GM21447 (cell line): ENCODE measurements at regions not wholly inside any gene's neighbourhood (a gene's known extent, or its start where the extent isn't known, plus 50 kb on each side); places are given as distances from the start of the nearest gene placed in this dataset.
A peak's percentile ranks its signal among the peaks of the same experiment; 100 is the strongest.
"Not testable (repeated sequence)": the region's sequence is repeated elsewhere in the genome, so short reads cannot be mapped to it uniquely, and the experiment has no call there.

Experiments used
- ATAC-seq: cut with Tn5 transposase; IDR thresholded peaks from one replicate; pipeline ENCODE4 v1.9.1; 2021; ENCODE audit not compliant: unreplicated experiment

- no peak for ATAC-seq
Observed at GRCh38 chr5:39674209-39675082, 249.7 kb upstream of the DAB2 start.

- no peak for ATAC-seq
Observed at GRCh38 chr5:39671561-39671961, 246.8 kb upstream of the DAB2 start.

- ATAC-seq: no peak
Observed at GRCh38 chr5:39670955-39671354, 246.2 kb upstream of the DAB2 start.

DNA sequence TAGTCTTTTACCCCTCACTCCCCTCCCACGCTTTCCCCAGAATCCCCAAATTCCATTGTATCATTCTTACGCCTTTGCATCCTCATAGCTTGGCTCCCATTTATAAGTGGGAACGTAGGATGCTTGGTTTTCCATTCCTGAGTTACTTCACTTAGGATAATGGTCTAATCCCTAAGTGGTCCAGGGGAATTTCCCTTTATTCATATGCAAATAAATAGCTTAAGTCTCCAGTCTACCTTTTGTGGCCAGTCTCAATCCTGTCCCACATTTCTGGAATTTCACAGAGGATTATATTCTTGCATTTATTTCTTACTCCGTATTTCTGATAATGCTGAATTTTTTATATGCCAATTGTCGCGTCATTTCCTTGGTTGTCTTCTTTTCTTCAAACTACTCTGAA lies 245.6 kb upstream of the DAB2 start:
- no peak for ATAC-seq

DNA sequence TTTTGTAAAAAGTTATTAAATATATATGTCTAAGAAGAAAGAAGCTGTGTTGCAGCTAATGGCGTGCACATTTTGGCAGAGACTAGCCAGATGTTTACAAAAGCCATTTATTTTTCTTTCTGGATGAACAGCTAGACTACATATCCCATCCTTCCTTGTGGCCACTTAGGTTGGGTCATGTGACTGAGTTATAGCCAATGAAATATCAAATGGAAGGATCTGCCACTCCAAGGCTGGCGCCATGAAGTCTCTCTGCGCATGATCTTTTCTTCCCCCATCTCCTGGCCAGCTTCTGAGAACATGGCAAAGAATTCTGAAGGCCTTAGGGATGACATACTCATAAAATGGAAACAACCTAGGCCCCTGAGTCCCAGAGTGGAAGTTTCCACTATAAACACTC lies 244.2 kb upstream of the DAB2 start:
- ATAC-seq: no peak

GRCh38 chr5:39665328-39665727 lies 240.5 kb upstream of the DAB2 start:
- no peak for ATAC-seq

- no peak for ATAC-seq
Observed at GRCh38 chr5:39662945-39663344, 238.2 kb upstream of the DAB2 start.

DNA sequence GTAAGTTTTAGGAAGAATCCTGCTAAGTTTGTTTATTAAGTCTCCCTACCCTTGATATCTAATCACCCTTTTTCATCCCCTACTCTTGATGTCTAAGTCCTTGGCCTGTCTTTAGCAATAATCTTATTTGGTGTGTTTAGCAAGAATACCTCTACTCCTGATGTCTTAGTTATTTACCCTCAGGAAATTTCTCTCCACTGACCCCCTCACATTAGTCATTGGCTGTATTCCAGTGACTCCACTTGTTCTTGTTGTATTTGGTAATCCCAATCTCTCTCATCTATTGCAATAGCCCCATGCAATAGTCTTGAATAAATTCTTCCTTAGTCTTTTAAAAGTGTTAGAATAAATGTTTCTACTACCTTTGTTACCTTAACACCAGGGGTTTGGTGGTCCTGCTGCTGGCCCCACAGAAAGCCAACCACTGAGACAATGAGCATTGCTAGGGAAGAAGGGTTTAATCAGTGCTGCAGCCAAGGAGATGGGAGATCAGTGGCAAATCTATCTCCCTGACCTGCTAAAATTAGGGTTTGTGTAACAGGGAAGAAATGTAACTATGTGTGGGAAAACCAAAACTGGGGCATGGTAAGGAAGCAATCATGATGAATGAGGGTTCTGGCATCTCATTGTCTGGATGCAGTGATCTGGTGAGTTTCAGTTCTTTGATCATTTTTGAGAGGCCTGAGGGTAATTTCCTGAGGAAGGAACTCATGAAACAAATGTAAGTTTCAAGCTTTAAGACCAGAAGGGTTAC lies 236.4 kb upstream of the DAB2 start:
- no peak for ATAC-seq

- no peak for ATAC-seq
Observed at GRCh38 chr5:39660020-39660419, 235.2 kb upstream of the DAB2 start.

- ATAC-seq: no peak
Observed at GRCh38 chr5:39658866-39659265, 234.1 kb upstream of the DAB2 start.

GRCh38 chr5:39657943-39658342 lies 233.2 kb upstream of the DAB2 start:
- no peak for ATAC-seq

- ATAC-seq: no peak
Observed at GRCh38 chr5:39656600-39656999, 231.8 kb upstream of the DAB2 start.

- ATAC-seq: no peak
Observed at GRCh38 chr5:39654715-39655114, 229.9 kb upstream of the DAB2 start.

- ATAC-seq: not testable (repeated sequence)
Observed at GRCh38 chr5:39652481-39652880, 227.7 kb upstream of the DAB2 start.

GRCh38 chr5:39652036-39652435 lies 227.3 kb upstream of the DAB2 start:
- no peak for ATAC-seq

DNA sequence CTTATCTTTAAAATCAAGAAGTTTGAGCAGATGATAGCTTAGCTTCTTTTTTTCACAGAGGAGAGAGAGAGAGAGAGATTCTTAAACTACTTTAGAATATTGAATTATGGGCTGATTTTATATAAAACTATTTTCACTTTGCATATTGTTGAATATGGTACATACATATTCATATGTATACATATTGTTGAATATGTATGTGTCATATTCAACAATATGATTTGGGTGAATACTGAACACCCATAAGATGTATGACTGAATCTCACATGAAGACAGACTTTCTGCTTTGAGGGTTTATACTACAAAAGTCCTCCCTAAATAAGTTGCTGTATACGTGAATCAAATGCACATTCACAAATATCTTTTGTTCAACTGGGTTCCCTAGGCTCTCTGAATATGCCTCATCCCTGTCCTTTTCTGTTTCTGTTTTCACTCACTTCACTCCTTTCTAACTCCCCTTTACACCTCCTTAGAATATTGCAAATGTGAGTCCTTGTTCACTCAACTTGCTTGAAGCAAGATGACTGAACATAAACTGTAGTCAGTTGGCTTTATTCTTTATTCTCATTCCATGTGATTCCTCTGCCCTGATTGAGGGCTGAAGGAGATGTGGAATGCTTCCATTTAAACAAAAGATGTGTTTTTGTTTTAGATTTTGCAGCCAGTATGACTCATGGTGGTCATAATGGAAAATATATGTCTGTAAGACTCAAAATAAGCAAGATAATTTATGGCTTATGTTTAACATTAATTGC lies 225.4 kb upstream of the DAB2 start:
- no peak for ATAC-seq

DNA sequence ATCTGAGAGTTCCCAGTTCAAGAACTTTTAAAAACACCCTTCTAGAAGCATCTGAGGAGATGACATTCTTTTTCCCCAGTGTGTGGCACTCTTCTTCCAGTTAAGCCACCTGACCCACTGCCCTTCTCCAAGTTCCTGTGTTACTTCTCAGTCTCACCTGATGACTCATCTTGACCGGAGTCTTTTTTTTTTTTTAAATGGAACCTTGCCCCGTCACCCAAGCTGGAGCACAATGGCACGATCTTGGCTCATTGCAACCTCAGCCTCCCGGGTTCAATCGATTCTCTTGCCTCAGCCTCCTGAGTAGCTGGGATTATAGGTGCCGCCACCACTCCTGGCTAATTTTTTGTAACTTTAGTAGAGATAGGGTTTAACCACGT lies 224.1 kb upstream of the DAB2 start:
- peak; percentile 74 for ATAC-seq

DNA sequence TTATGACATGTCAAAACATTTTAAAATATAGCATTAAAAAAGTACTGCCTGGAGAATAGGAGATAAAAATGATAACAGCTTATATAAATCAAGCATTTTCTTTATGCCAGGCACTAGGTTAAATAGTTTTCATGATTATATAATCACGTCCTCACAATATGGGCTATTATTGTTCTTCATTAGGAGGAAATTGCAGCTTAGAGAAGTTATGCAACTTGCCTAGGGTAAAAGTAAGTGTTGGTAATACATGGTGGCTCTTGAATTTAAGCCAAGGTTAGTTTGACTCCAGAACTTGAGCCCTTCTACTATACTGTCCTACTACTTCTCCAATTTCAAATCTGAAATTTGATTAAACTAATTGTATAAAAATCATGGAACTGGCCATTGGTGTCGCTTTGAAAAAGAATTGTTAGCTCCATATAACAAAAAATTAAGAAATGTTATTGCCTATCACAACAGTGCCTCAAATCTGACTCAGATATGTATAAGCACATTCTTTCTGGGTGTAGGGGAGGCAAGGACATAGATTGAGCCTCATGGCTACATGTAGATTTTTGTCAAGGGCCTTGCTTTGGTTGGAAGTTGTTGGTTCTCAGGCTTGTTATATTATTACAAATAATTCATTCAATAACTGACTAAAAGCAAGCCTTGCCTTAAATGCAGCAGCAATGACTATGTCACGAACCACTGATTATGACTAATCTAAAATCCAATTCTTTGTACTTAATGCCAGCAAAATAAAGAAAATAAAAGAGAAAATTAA lies 223.5 kb upstream of the DAB2 start:
- ATAC-seq: no peak

GRCh38 chr5:39640552-39640951 lies 215.8 kb upstream of the DAB2 start:
- ATAC-seq: peak; percentile 90

DNA sequence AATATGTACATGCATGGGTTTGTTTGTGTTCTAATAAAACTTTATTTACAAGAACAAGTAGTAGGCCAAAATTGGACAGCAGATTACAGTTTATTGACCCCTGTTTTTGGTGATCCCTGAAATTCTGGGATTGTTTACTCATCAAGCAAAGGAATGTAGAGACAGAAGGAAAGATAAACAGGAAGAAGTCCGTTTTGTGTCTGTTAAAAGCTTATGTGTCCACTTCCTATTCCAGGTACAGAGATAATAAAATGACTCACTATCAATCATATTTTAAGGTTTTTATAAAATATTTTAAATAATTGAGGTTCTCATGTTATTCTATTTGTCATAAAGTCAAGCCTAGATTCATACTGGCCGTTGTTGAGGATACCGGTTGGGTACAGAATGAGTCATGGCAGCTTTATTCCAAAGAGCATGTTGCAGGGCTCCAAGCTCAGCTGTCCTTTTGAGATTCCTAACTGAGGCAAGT lies 214.9 kb upstream of the DAB2 start:
- ATAC-seq: no peak

GRCh38 chr5:39638813-39639212 lies 214.0 kb upstream of the DAB2 start:
- ATAC-seq: no peak
